CD4-positive, alpha-beta T cell treated with Interleukin-12 subunit alpha and Interleukin-12 subunit beta, for 1 hour (primary cell): ENCODE measurements at regions not wholly inside any gene's neighbourhood (a gene's known extent, or its start where the extent isn't known, plus 50 kb on each side); places are given as distances from the start of the nearest gene placed in this dataset.
"Not testable (repeated sequence)": the region's sequence is repeated elsewhere in the genome, so short reads cannot be mapped to it uniquely, and the experiment has no call there.

Source experiments
- DNase-seq: peaks from one replicate; pipeline ENCODE4 v3.0.0-alpha.2; 2020

DNA sequence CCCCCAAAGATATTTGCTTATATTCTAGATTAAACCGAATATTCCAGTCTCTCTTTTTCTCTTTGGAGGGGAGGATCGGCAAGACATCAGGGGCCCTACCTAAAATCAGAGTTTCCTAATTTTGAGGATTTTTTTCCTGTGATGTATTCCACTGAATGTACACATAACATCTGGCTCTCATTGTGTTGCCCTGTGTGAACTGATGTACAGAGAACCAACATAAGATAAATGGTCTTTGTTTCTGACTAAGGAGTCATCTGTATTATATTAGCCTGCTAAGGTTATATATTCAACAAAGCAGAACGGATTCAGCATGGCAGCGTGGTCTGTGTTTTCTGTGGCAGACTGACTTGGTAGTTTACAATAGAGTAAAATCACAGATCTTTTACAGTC, 114.8 kb upstream of the NCAM2 start:
- DNase-seq = no peak

- no peak for DNase-seq
Measured at GRCh38 chr21:20902511-20902910, 95.7 kb upstream of the NCAM2 start.

GRCh38 chr21:20902998-20903397, 95.2 kb upstream of the NCAM2 start:
- DNase-seq = no peak

GRCh38 chr21:20927555-20927954, 70.7 kb upstream of the NCAM2 start:
- DNase-seq = not testable (repeated sequence)

DNA sequence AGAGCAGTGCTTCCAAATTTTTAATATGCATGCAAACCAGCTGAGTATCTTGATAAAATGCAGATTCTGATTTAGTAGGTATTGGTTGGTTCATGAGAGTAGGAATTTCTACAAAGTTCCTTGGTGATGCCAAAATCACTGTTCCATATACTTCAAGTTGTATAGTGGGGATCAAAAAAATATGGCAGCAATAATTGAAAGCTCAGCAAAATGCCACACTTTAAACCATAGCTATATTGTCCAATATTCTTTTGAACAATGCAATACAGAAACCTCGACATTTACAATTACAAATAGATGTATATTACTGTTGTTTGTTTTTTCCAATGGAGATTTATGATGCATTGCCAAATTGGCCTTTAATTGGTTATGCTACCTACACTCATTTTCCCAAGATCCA, 55.7 kb upstream of the NCAM2 start:
- DNase-seq = no peak

DNA sequence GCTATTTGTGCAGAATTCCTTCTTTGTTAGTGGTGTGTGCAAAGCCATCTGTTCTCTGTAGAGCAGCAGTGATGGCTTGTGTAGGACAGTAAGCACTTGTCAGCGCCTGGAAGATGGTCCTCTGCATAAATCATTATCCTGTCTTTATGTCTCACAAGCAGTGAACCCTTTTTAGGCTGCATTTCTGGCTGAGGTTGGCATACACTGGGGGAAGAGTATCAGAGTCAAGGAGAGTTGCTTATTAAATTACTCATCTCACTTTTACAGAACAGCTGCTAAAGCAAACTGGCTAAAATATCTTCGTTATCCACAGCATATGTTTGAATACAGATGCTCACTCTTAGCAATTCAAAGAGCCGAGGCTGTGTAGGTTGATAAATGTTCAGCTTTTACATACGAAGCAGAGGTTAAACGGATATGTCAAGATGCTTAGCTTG, 54.6 kb upstream of the NCAM2 start:
- DNase-seq = no peak

- no peak for DNase-seq
Measured at GRCh38 chr21:20944139-20944538, 54.1 kb upstream of the NCAM2 start.

DNA sequence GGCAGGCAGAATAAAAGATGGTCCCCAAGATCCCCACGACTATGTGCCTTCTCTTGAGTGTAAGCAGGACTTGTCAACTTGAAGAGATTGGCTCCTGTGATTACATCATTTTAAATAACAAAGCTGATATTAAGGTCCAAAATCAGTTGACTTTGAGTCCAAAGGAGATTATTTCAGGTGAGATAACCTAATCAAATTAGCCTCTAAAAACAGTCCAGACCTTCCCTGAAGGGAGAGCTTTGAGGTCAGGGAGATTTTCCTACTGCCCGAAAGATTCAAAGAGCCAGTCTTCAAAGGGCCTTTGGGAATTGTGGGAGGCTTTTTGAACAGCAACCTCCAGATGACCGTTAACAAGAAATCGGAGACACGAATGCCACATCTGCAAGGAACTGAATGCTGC, 51.5 kb upstream of the NCAM2 start:
- DNase-seq = no peak
